SK-N-SH (cell line): ENCODE measurements at regions not wholly inside any gene's neighbourhood (a gene's known extent, or its start where the extent isn't known, plus 50 kb on each side); places are given as distances from the start of the nearest gene placed in this dataset.

Experiments
- CTCF ChIA-PET: fragments of 300-600, 350-600 bp; formaldehyde crosslinking; extraction: SDS; loops from one replicate; lab custom pipeline; 2021; lab: Yijun Ruan, JAX
- POLR2A ChIA-PET: fragments of 350-600 bp; sonication (Branson Sonifier 250); formaldehyde crosslinking; extraction: SDS; loops from one replicate; lab custom pipeline; 2020; ENCODE audit warnings: antibody characterized with exemption, inconsistent platforms; lab: Yijun Ruan, JAX
- DNase-seq: peaks from one replicate; pipeline ENCODE4 v3.0.0; 2012
- H2AFZ ChIP-seq: fragments of 200-600 bp; sonication (generic); 2 replicates; pipeline ENCODE4 v1.8.1; 2016; ENCODE audit warnings: antibody characterized with exemption, mild to moderate bottlenecking, low read depth
- H3F3A ChIP-seq: fragments of 200-600 bp; sonication (generic); replicated peaks from 2 replicates; pipeline ENCODE3; 2016; ENCODE audit warnings: antibody characterized with exemption, mild to moderate bottlenecking; ENCODE audit not compliant: insufficient read depth
- H3K27ac ChIP-seq, 2 experiments: fragments of 200-500 bp in 1 of 2; fragments of 200-600 bp in 1 of 2; sonication (Bioruptor generic) in 1 of 2; sonication (generic), shearing (Covaris generic) in 1 of 2; 2 replicates each; pipeline versions ENCODE4 v1.5.1 to v1.6.1; 2014 to 2016; ENCODE audit warnings: low read depth in 2 of 2, inconsistent platforms in 1 of 2, low read length in 1 of 2, mild to moderate bottlenecking in 1 of 2, mixed read lengths in 1 of 2
- H3K27me3 ChIP-seq: fragments of 200-600 bp; sonication (generic), shearing (Covaris generic); 2 replicates; pipeline ENCODE4 v1.6.1; 2016; ENCODE audit warnings: mixed run types; ENCODE audit not compliant: insufficient read depth
- H3K36me3 ChIP-seq, 2 experiments: fragments of 200-500 bp in 1 of 2; fragments of 200-600 bp in 1 of 2; sonication (Bioruptor generic) in 1 of 2; sonication (generic) in 1 of 2; replicated peaks in 1 of 2; 2 replicates each; pipeline versions ENCODE3 to v1.5.1; 2014 to 2016; ENCODE audit warnings: low read length in 1 of 2, mild to moderate bottlenecking in 1 of 2; ENCODE audit not compliant: insufficient read depth in 2 of 2, control insufficient read depth in 1 of 2
- H3K4me1 ChIP-seq, 2 experiments: fragments of 200-500 bp in 1 of 2; fragments of 200-600 bp in 1 of 2; sonication (Bioruptor generic) in 1 of 2; sonication (generic), shearing (Covaris generic) in 1 of 2; 2 replicates each; pipeline versions ENCODE4 v1.5.1 to v1.6.1; 2014 to 2016; ENCODE audit warnings: low read depth in 1 of 2, low read length in 1 of 2, mixed run types in 1 of 2; ENCODE audit not compliant: insufficient read depth in 2 of 2, control insufficient read depth in 1 of 2
- H3K4me2 ChIP-seq: fragments of 200-600 bp; sonication (generic), shearing (Covaris generic); 2 replicates; pipeline ENCODE4 v1.6.1; 2017; ENCODE audit warnings: mixed run types
- H3K4me3 ChIP-seq, 2 experiments: fragments of 200-500 bp in 1 of 2; fragments of 200-600 bp in 1 of 2; sonication (Bioruptor generic) in 1 of 2; sonication (generic), shearing (Covaris generic) in 1 of 2; 2 replicates each; pipeline versions ENCODE4 v1.5.1 to v1.8.1; 2014 to 2016; ENCODE audit warnings: low read depth in 2 of 2, inconsistent platforms in 1 of 2, low read length in 1 of 2, mild to moderate bottlenecking in 1 of 2, mixed read lengths in 1 of 2, moderate library complexity in 1 of 2
- H3K79me2 ChIP-seq: fragments of 200-600 bp; sonication (generic); 2 replicates; pipeline ENCODE4 v1.8.1; 2017; ENCODE audit warnings: mild to moderate bottlenecking; ENCODE audit not compliant: insufficient read depth
- H3K9ac ChIP-seq: fragments of 200-600 bp; sonication (generic); 2 replicates; pipeline ENCODE4 v1.6.1; 2017; ENCODE audit warnings: mixed run types
- H3K9me2 ChIP-seq: fragments of 200-600 bp; sonication (generic); 2 replicates; pipeline ENCODE4 v1.6.1; 2017; ENCODE audit warnings: mixed run types
- H3K9me3 ChIP-seq: fragments of 200-600 bp; sonication (generic); 2 replicates; pipeline ENCODE4 v1.6.1; 2017; ENCODE audit warnings: mixed run types, mild to moderate bottlenecking, moderate library complexity
- H4K20me1 ChIP-seq: fragments of 200-600 bp; sonication (generic); 2 replicates; pipeline ENCODE4 v1.6.1; 2017; ENCODE audit warnings: mild to moderate bottlenecking, mixed run types; ENCODE audit not compliant: insufficient read depth
- CHD2 ChIP-seq: fragments of 150-350 bp; IDR thresholded peaks from 2 replicates; pipeline ENCODE4 v1.6.1; 2018; ENCODE audit warnings: low read length; ENCODE audit not compliant: partially characterized antibody
- ELF1 ChIP-seq: IDR thresholded peaks from 2 replicates; pipeline ENCODE4 v1.4.0; 2012
- EP300 ChIP-seq, 2 experiments: IDR thresholded peaks; 2 replicates each; pipeline versions ENCODE4 v1.4.0 to v1.6.1; 2012; ENCODE audit warnings: borderline replicate concordance in 1 of 2, low read depth in 1 of 2, low read length in 1 of 2
- EZH2phosphoT487 ChIP-seq: fragments of 200-600 bp; sonication (generic); IDR thresholded peaks from 2 replicates; pipeline ENCODE4 v1.6.1; 2017; ENCODE audit warnings: low read depth, mixed run types, mild to moderate bottlenecking, antibody characterized with exemption, moderate library complexity, borderline replicate concordance
- FOSL2 ChIP-seq: IDR thresholded peaks from 2 replicates; pipeline ENCODE4 v1.4.0; 2012; ENCODE audit warnings: low read depth, mild to moderate bottlenecking, moderate library complexity, borderline replicate concordance
- FOXJ3 ChIP-seq: sonication (generic); formaldehyde crosslinking; IDR thresholded peaks from 2 replicates; pipeline ENCODE4 v1.5.1; 2020; ENCODE audit warnings: mild to moderate bottlenecking, missing genetic modification reagents
- GABPA ChIP-seq: IDR thresholded peaks from 2 replicates; pipeline ENCODE4 v1.4.0; 2012; ENCODE audit warnings: low read depth, mild to moderate bottlenecking
- JUND ChIP-seq: IDR thresholded peaks from 2 replicates; pipeline ENCODE4 v1.4.0; 2012
- NFIC ChIP-seq: IDR thresholded peaks from 2 replicates; pipeline ENCODE4 v1.4.0; 2012; ENCODE audit warnings: borderline replicate concordance
- RXRA ChIP-seq: IDR thresholded peaks from 2 replicates; pipeline ENCODE4 v1.4.0; 2012; ENCODE audit warnings: low read depth, mild to moderate bottlenecking, borderline replicate concordance
- SMC3 ChIP-seq: IDR thresholded peaks from 2 replicates; pipeline ENCODE4 v1.6.1; 2012; ENCODE audit warnings: low read depth, low read length, improper control_type of control experiment
- TAF1 ChIP-seq: IDR thresholded peaks from 2 replicates; pipeline ENCODE4 v1.6.1; 2012; ENCODE audit warnings: low read depth, mild to moderate bottlenecking, low read length, moderate library complexity, borderline replicate concordance
- TCF12 ChIP-seq: IDR thresholded peaks from 2 replicates; pipeline ENCODE4 v1.4.0; 2012
- YY1 ChIP-seq: IDR thresholded peaks from 2 replicates; pipeline ENCODE4 v1.4.0; 2012; ENCODE audit warnings: low read depth, mild to moderate bottlenecking
- WGBS: methylation state at CpG from one replicate; pipeline ENCODE4 v1.1.6; 2017; ENCODE audit warnings: low lambda C conversion rate; 5-methylcytosine and 5-hydroxymethylcytosine counted together
- TF ChIP-seq, protein P1 (sequence below): fragments of 150-350 bp; IDR thresholded peaks from 2 replicates; pipeline ENCODE4 v1.6.1; 2017; ENCODE audit warnings: antibody characterized with exemption, low read length, low read depth, borderline replicate concordance
- TF ChIP-seq, protein P2 (sequence below): IDR thresholded peaks from 2 replicates; pipeline ENCODE4 v1.4.0; 2012; ENCODE audit warnings: low read depth, borderline replicate concordance
- TF ChIP-seq, protein P3 (sequence below): IDR thresholded peaks from 2 replicates; pipeline ENCODE4 v1.4.0; 2012; ENCODE audit warnings: low read depth
- TF ChIP-seq, protein P4 (sequence below): IDR thresholded peaks from 2 replicates; pipeline ENCODE4 v1.4.0; 2012; ENCODE audit warnings: low read depth, borderline replicate concordance
- TF ChIP-seq, protein P5 (sequence below): IDR thresholded peaks from 2 replicates; pipeline ENCODE4; 2012

DNA sequence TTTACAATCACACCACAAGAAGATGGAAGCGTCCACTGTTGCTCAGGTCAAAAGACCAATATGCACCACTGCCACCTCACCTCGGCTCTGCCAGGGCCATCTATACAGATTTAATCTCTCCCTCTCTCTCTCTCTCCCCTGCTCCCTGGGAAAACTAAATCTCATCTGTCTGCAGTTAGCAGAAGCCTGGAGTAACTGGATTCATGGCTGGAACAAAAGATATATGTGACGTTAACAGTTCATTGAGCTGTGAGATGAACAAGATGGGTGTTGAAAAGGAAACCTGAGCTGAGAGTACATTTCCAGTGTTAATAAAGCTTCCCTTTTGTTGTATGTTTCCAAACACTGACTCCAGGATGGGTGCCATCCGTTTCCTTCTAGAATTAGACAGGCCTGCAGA, 369.7 kb downstream of the CDK5RAP2 start (continued):
- no peak for TF ChIP-seq SMC3

DNA sequence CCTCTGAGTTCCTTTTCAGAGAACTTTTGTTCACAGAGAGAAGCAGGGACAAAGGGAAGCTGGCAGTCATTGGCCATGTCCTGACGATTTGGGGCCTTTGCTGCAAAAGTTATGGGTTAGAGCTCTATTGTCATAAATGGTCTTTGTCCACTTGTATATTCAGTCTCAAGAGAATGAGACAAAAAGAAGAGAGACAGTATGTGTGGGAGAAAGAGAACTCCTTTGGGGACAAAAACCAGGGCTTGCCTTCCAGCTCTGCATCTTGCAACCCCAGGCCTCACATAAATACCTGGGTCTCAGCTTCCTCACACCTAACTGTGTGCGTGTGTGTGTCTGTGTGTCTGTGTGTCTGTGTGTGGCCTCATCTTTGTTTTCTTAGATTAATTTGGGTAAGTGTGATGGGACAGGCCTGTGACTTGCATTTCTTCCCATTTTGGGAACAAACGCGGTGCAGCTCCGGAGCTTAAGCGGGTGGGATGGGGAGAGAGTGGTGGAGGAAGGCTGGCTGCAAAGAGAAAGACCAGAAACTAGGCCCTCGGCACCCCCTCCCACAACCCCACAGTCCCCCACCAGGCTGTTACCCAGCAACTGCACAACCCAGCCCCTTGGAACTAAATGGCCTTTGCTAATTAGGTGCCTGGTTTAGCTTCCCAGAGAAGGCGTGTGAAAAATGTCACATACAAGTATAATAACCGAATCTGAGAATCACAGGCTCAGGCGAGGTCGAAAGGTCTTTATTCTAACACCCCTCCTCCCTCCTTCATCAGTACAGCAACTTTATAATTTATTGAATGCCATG, 376.9 kb downstream of the CDK5RAP2 start:
- no peaks in the 10 kb centered on the region for H3K79me2 ChIP-seq
- H3K4me1 ChIP-seq, result no peaks in the 10 kb centered on the region; a peak in 1 of 4 replicates
- TF ChIP-seq, protein P1, sequence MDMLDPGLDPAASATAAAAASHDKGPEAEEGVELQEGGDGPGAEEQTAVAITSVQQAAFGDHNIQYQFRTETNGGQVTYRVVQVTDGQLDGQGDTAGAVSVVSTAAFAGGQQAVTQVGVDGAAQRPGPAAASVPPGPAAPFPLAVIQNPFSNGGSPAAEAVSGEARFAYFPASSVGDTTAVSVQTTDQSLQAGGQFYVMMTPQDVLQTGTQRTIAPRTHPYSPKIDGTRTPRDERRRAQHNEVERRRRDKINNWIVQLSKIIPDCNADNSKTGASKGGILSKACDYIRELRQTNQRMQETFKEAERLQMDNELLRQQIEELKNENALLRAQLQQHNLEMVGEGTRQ, result no peak
- TF ChIP-seq FOSL2 (no peak), TAF1 (no peak), RXRA (no peak), GABPA (no peak)
- TF ChIP-seq, all 33 proteins: peak for 0
- Histone ChIP-seq H2AFZ (no peak overlapping the region), H3F3A (no peaks in the 10 kb centered on the region), H3K9me2 (no peaks in the 10 kb centered on the region), H3K27ac (no peak overlapping the region), H3K27me3 (no peaks in the 10 kb centered on the region), H3K9ac (no peak overlapping the region), H3K36me3 (no peaks in the 10 kb centered on the region), H3K4me3 (no peak overlapping the region), H3K4me2 (no peak overlapping the region), H4K20me1 (no peaks in the 10 kb centered on the region), H3K9me3 (no peaks in the 10 kb centered on the region)
- 29% methylated on average over 11 of the region's 11 CpGs for WGBS
- ChIA-PET POLR2A (no interaction called here), CTCF (no interaction called here)
- DNase-seq, result no peak

DNA sequence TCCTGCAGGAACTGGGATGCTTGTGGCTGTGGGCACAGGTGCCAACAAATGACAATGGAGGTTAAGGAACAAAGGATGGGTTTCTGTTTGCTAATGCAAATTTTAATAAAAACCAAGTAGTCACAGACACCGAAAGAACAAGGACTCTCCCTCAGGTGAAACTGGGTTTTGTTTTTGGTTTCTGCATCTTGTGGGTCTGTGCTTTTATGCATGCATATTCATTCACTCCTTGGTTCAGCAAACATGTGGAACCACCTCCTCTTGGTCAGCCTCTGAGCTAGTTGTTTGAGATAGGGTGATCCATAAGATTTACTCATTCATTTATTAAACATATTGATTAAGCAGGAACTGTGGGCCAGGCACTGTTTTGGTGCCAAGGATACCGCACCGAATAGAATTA, 381.9 kb downstream of the CDK5RAP2 start:
- no peaks in the 10 kb centered on the region for H3K9me3 ChIP-seq
- H3K4me3 ChIP-seq, result no peak overlapping the region
- no peaks in the 10 kb centered on the region for H3F3A ChIP-seq
- H3K36me3 ChIP-seq, result no peaks in the 10 kb centered on the region
- no peaks in the 10 kb centered on the region for H4K20me1 ChIP-seq
- no peak overlapping the region for H3K9ac ChIP-seq
- CTCF ChIA-PET, result interaction anchor here (1.0 kb wide), 1 partner anchor 24 kb away, joined by 3 read pairs; no protein-coding TSS in a partner anchor
- DNase-seq, result no peak
- H3K27me3 ChIP-seq, result no peaks in the 10 kb centered on the region
- POLR2A ChIA-PET, result no interaction called here
- H3K9me2 ChIP-seq, result 0 out of 2 replicates have a peak, but pooled peaks cover 2% of the 10 kb centered on the region
- H3K79me2 ChIP-seq, result no peaks in the 10 kb centered on the region
- H3K4me2 ChIP-seq, result no peak overlapping the region
- no peak overlapping the region for H2AFZ ChIP-seq
- 60% methylated on average over 3 of the region's 3 CpGs for WGBS
- H3K27ac ChIP-seq, result no peak overlapping the region
- no peaks in the 10 kb centered on the region; a peak in 1 of 4 replicates for H3K4me1 ChIP-seq
- TF ChIP-seq FOXJ3 (CRISPR knock-in tag) (no peak), NFIC (no peak), CHD2 (no peak), SMC3 (no peak), TCF12 (no peak), EP300 (IDR thresholded peaks at IDR 0.05; ENCODE audit: borderline replicate concordance in 1 of 2, low read depth in 1 of 2, low read length in 1 of 2) (no peak), ELF1 (no peak), RXRA (no peak), EZH2phosphoT487 (no peak), JUND (no peak), GABPA (no peak), YY1 (no peak), TAF1 (no peak)
- TF ChIP-seq, protein P2, sequence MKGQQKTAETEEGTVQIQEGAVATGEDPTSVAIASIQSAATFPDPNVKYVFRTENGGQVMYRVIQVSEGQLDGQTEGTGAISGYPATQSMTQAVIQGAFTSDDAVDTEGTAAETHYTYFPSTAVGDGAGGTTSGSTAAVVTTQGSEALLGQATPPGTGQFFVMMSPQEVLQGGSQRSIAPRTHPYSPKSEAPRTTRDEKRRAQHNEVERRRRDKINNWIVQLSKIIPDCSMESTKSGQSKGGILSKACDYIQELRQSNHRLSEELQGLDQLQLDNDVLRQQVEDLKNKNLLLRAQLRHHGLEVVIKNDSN, result no peak
- TF ChIP-seq, protein P3, sequence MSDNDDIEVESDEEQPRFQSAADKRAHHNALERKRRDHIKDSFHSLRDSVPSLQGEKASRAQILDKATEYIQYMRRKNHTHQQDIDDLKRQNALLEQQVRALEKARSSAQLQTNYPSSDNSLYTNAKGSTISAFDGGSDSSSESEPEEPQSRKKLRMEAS, result no peak
- TF ChIP-seq, protein P4, sequence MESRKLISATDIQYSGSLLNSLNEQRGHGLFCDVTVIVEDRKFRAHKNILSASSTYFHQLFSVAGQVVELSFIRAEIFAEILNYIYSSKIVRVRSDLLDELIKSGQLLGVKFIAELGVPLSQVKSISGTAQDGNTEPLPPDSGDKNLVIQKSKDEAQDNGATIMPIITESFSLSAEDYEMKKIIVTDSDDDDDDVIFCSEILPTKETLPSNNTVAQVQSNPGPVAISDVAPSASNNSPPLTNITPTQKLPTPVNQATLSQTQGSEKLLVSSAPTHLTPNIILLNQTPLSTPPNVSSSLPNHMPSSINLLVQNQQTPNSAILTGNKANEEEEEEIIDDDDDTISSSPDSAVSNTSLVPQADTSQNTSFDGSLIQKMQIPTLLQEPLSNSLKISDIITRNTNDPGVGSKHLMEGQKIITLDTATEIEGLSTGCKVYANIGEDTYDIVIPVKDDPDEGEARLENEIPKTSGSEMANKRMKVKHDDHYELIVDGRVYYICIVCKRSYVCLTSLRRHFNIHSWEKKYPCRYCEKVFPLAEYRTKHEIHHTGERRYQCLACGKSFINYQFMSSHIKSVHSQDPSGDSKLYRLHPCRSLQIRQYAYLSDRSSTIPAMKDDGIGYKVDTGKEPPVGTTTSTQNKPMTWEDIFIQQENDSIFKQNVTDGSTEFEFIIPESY, result no peak
- TF ChIP-seq, protein P5, sequence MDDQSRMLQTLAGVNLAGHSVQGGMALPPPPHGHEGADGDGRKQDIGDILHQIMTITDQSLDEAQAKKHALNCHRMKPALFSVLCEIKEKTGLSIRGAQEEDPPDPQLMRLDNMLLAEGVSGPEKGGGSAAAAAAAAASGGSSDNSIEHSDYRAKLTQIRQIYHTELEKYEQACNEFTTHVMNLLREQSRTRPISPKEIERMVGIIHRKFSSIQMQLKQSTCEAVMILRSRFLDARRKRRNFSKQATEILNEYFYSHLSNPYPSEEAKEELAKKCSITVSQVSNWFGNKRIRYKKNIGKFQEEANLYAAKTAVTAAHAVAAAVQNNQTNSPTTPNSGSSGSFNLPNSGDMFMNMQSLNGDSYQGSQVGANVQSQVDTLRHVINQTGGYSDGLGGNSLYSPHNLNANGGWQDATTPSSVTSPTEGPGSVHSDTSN, result no peak
